Mucosa of stomach (tissue), 1 donor: ENCODE measurements at regions not wholly inside any gene's neighbourhood (a gene's known extent, or its start where the extent isn't known, plus 50 kb on each side); places are given as distances from the start of the nearest gene placed in this dataset.

Experiments used
- H3K27me3 ChIP-seq: one replicate; pipeline ENCODE4 v1.7.0; 2013; ENCODE audit warnings: mild to moderate bottlenecking, low read length; ENCODE audit not compliant: control insufficient read depth, insufficient read depth
- H3K36me3 ChIP-seq: one replicate; pipeline ENCODE4 v1.7.0; 2013; ENCODE audit warnings: low read length; ENCODE audit not compliant: control insufficient read depth, insufficient read depth
- H3K4me1 ChIP-seq: one replicate; pipeline ENCODE4 v1.7.0; 2013; ENCODE audit warnings: mild to moderate bottlenecking, low read length; ENCODE audit not compliant: control insufficient read depth, insufficient read depth
- H3K4me3 ChIP-seq: one replicate; pipeline ENCODE4 v1.7.0; 2013; ENCODE audit warnings: low read length
- H3K9ac ChIP-seq: one replicate; pipeline ENCODE4 v1.7.0; 2013; ENCODE audit warnings: mild to moderate bottlenecking, low read length, moderate library complexity
- H3K9me3 ChIP-seq: one replicate; pipeline ENCODE4 v1.7.0; 2013; ENCODE audit warnings: mild to moderate bottlenecking, low read length, moderate library complexity; ENCODE audit not compliant: control insufficient read depth
- donor health status: Pancreatic carcinoma.

DNA sequence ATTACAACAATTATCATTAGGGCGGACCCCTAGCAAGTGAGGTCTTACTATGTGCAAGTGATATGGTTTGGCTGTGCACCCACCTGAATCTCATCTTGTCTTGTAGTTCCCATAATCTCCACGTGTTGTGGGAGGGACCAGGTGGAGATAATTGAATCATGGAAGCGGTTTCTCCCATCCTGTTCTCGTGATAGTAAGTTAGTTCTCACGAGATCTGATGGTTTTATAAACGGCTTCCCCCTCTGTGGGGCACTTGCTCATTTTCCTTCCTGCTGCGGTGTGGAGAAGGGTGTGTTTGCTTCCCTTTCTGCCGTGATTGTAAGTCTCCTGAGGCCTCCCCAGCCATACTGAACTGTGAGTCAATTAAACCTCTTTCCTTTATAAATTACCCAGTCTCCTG is 96.1 kb upstream of the CDK6 start:
- Histone ChIP-seq H3K9ac (no peak overlapping the region), H3K36me3 (no peaks in the 10 kb centered on the region), H3K9me3 (no peaks in the 10 kb centered on the region), H3K27me3 (no peaks in the 10 kb centered on the region), H3K4me3 (no peak overlapping the region), H3K4me1 (no peaks in the 10 kb centered on the region)

GRCh38 chr7:92930404-92930803 is 94.0 kb upstream of the CDK6 start:
- Histone ChIP-seq H3K9me3 (no peaks in the 10 kb centered on the region), H3K27me3 (no peaks in the 10 kb centered on the region), H3K36me3 (no peaks in the 10 kb centered on the region), H3K9ac (no peak overlapping the region), H3K4me3 (no peak overlapping the region), H3K4me1 (no peaks in the 10 kb centered on the region)

DNA sequence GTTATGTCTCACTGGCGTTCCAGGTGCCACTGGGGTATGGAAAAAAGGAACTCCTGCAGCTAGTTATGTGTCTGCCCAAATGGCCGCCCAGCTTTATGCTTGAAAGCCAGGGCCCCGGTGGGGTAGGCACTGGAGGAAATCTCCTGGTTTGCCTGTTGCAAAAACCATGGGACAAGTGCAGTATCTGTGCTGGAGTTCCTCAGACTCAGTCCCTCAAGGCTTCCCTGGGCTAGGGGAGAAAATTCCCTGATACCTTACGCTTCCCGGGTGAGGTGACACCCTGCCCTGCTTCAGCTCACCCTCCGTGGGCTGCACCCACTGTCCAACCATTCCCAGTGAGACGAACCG is 90.3 kb upstream of the CDK6 start:
- no peaks in the 10 kb centered on the region for H3K27me3 ChIP-seq
- H3K36me3 ChIP-seq: no peaks in the 10 kb centered on the region
- H3K9ac ChIP-seq: no peak overlapping the region
- H3K9me3 ChIP-seq: no peaks in the 10 kb centered on the region
- H3K4me3 ChIP-seq: no peak overlapping the region
- no peaks in the 10 kb centered on the region for H3K4me1 ChIP-seq

GRCh38 chr7:92925876-92926696 is 89.7 kb upstream of the CDK6 start:
- Histone ChIP-seq H3K9me3 (no peaks in the 10 kb centered on the region), H3K27me3 (no peaks in the 10 kb centered on the region), H3K36me3 (no peaks in the 10 kb centered on the region), H3K4me1 (no peaks in the 10 kb centered on the region), H3K9ac (no peak overlapping the region), H3K4me3 (no peak overlapping the region)

DNA sequence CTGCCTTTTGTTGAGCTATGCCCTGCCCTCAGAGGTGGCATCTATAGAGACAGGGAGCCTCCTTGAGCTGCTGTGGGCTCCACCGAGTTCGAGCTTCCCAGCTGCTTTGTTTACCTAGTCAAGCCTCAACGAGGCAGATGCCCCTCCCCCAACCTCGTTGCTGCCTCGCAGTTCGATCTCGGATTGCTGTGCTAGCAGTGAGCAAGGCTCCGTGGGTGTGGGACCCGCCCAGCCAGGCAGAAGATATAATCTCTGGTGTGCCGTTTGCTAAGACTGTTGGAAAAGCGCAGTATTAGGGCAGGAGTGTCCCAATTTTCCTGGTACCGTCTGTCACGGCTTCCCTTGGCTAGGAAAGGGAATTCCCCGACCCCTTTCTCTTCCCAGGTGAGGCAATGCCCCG is 88.4 kb upstream of the CDK6 start:
- Histone ChIP-seq H3K4me3 (no peak overlapping the region), H3K9ac (no peak overlapping the region), H3K9me3 (no peaks in the 10 kb centered on the region), H3K4me1 (no peaks in the 10 kb centered on the region), H3K36me3 (no peaks in the 10 kb centered on the region), H3K27me3 (no peaks in the 10 kb centered on the region)

DNA sequence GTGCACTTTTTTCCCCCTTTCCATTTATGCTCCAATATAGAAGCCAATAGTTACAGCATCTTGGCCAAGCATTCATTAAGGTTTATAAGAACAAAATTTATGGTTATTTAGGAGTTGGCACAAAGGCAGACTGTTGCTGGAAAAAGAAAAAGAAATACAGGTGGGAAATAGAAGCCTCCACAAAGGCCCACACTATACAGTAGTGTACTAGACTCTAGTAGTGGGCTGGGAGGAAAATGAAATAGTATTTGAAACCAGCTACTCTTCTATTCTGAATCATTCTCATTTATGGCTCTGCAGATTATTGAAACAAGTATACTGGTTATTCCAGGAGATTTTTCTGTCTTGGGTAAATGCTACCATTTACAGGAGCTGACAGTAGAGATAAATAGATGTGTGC is 80.9 kb upstream of the CDK6 start:
- no peaks in the 10 kb centered on the region for H3K4me1 ChIP-seq

DNA sequence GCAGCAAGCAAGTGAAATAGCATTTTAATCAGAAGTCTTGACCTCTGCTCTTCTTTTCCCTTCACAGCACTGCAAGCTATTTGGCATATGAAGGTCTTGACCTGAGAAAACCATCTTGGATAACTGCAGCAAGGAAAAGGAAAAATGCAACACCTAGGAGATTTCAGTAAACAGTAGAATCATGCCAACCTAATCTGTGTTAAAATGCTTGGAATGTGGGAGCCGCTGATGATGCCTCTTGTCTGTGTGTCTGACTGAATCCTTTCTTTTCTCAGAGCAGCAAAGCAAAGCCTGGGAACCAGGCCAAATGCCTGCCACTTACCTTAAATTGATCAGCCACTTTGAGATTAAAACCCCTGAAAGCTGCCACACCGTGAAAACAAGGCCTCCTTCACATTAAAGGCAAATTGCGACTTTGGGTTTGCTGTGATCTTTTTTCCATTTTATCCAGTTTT is 80.4 kb upstream of the CDK6 start:
- H3K36me3 ChIP-seq: no peaks in the 10 kb centered on the region
- no peak overlapping the region for H3K4me3 ChIP-seq
- H3K9me3 ChIP-seq: no peaks in the 10 kb centered on the region
- no peaks in the 10 kb centered on the region for H3K4me1 ChIP-seq
- no peaks in the 10 kb centered on the region for H3K27me3 ChIP-seq
- H3K9ac ChIP-seq: no peak overlapping the region

More for the DNA sequence above, 80.9 kb upstream of the CDK6 start:
- H3K4me3 ChIP-seq: no peak overlapping the region
- no peaks in the 10 kb centered on the region for H3K9me3 ChIP-seq
- H3K36me3 ChIP-seq: no peaks in the 10 kb centered on the region
- no peak overlapping the region for H3K9ac ChIP-seq
- H3K27me3 ChIP-seq: no peaks in the 10 kb centered on the region

GRCh38 chr7:92915348-92915747 is 79.0 kb upstream of the CDK6 start:
- no peaks in the 10 kb centered on the region for H3K4me1 ChIP-seq
- H3K9ac ChIP-seq: no peak overlapping the region
- no peaks in the 10 kb centered on the region for H3K9me3 ChIP-seq
- no peaks in the 10 kb centered on the region for H3K27me3 ChIP-seq
- no peak overlapping the region for H3K4me3 ChIP-seq
- H3K36me3 ChIP-seq: no peaks in the 10 kb centered on the region

DNA sequence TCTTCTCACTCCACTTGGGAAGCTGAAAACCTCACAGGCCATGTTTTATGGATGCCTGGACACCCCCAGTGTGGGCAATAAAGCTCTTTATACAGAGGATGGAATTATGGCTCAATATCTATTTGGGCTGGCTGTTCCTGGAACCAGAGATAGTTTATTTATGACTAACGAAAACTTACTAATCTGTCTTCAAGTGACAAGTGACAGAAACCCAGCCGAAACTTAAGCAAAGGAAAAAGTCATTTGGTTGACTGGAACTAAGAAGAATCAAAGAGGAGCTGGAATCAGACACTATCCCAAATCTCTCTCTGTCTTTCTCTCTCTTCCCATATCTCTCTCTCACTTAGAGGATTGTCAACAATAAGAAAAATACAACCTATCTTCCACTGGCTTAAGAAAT is 78.3 kb upstream of the CDK6 start:
- Histone ChIP-seq H3K27me3 (no peaks in the 10 kb centered on the region), H3K9me3 (no peaks in the 10 kb centered on the region), H3K4me1 (no peaks in the 10 kb centered on the region), H3K36me3 (no peaks in the 10 kb centered on the region), H3K9ac (no peak overlapping the region), H3K4me3 (no peak overlapping the region)

GRCh38 chr7:92913849-92914248 is 77.5 kb upstream of the CDK6 start:
- Histone ChIP-seq H3K36me3 (no peaks in the 10 kb centered on the region), H3K9ac (no peak overlapping the region), H3K9me3 (no peaks in the 10 kb centered on the region), H3K27me3 (no peaks in the 10 kb centered on the region), H3K4me1 (no peaks in the 10 kb centered on the region), H3K4me3 (no peak overlapping the region)

GRCh38 chr7:92910976-92911375 is 74.6 kb upstream of the CDK6 start:
- Histone ChIP-seq H3K27me3 (no peaks in the 10 kb centered on the region), H3K4me3 (no peak overlapping the region), H3K9me3 (no peaks in the 10 kb centered on the region), H3K36me3 (no peaks in the 10 kb centered on the region), H3K4me1 (no peaks in the 10 kb centered on the region), H3K9ac (no peak overlapping the region)

DNA sequence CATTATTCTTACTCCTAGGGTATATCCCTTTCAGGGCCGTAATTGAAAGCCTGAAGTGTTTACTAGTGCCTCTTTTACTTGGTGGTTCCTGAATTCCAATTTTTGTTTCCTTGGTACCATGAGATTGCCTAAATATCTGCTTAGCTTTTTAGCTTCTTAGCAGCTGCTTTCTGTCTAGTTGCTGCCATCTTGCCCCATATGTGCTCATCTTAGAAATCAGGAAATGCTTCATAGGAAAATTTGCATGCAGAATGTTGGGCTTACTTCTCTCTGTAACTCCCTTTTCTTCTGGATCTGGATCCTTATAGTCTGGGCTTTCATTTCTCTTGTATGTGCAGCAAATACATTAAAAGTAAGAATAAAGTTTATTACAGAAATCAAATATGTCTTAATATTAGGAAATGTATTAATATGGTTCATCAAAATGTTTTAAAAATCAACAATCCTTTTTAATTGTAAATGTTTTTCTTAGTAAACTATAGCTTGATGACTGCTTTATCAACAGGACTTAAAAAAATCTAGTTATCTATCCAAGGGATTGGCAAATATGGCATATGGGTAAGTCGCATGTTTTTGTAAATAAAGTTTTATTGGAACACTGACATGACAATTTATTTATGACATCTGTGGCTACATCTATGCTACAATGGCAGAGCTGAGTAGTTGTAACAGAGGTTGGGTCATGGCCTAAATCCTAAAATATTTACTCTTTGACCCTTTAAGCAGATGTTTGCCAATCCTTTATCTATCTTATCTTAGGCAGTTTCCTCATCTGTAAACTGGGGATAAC is 73.5 kb upstream of the CDK6 start:
- Histone ChIP-seq H3K36me3 (no peaks in the 10 kb centered on the region), H3K27me3 (no peaks in the 10 kb centered on the region), H3K9me3 (no peaks in the 10 kb centered on the region), H3K4me1 (no peaks in the 10 kb centered on the region), H3K4me3 (no peak overlapping the region), H3K9ac (no peak overlapping the region)
